ENCODE measurements at regions not wholly inside any gene's neighbourhood (a gene's known extent, or its start where the extent isn't known, plus 50 kb on each side); places are given as distances from the start of the nearest gene placed in this dataset.
A peak's percentile ranks its signal among the peaks of the same experiment; 100 is the strongest.

DNA sequence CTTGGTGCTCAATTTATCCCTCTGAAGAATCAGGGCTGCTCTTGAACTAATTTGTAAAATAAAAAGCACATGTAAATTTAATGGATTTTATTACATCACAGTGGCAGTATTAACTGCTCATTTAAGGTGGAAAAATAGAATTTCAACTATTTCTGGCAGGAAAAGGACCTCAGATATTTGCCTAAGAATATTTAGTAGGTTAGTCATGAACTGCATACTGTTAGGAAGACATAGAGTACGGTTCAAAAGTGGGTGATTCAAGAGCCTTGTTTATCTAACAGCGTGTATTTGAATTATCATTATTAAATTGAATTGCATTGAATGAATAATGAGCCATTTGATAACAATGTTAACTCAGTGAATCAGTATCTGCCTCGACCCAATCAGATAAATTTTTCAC lies 248.8 kb upstream of the PBX1 start:
- DNase-seq (ENCODE audit: low spot score): no peak

GRCh38 chr1:164311377-164311776 lies 247.6 kb upstream of the PBX1 start:
- DNase-seq (ENCODE audit: low spot score): no peak

- DNase-seq (ENCODE audit: low spot score): peak; percentile 13
Observed at GRCh38 chr1:164320790-164321731, 237.9 kb upstream of the PBX1 start.

DNA sequence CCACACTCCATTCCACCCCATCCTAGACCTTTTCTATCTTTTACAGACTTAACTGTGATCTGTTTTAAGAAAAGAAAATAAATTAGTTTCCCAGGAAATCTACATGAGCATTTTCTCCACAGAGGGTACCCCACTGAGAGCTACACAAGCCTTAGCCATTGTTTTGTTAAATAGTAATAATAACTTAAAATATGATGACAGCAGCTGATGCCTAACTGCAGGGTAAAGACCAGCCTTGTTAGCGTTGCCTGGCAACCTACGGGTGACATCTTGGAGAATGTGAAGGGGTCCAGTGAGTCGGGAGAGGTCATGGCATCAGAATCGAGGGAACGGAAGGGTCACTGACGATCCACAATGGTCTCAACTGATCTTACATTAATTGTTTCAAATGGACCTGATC lies 233.2 kb upstream of the PBX1 start:
- no peak for DNase-seq (ENCODE audit: low spot score)

GRCh38 chr1:164333387-164333786 lies 225.6 kb upstream of the PBX1 start:
- no peak for DNase-seq (ENCODE audit: low spot score)

DNA sequence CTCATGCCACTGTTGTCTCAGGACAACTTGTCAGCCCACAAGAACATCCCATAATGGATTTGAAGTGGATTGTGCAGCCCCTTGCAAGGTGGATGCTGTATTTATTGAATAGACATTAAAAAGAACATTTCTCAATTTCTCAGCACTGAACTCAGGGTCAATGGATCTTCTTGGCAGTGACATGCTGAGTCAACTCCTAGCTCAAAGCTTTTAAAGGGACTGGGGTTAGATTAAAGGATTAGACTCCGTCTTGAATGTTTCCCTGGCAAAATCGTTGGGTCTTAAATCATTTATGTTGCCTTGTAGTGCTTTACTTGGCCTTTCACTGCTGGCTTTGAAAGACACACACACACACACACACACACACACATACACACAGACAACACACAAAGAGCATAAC lies 221.6 kb upstream of the PBX1 start:
- DNase-seq (ENCODE audit: low spot score): no peak

DNA sequence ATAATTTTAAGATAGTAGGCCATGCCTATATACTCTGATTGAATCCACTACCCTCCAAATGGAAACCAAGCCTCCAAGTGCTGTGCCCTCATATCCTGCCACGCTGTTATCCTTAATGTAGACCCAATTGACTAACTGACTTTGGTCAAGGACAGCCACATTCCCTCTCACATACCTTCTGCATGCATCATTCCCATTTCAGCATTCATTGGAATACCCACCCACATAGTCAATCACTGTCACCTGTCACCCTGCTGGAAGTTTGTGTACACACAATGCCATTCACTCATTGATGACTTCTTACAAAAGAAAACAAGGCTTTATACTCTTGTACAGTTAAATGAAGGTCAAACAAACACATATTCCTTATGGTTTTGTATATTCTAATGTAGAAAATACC lies 221.1 kb upstream of the PBX1 start:
- DNase-seq (ENCODE audit: low spot score): no peak

- no peak for DNase-seq (ENCODE audit: low spot score)
Observed at GRCh38 chr1:164343189-164343588, 215.8 kb upstream of the PBX1 start.

DNA sequence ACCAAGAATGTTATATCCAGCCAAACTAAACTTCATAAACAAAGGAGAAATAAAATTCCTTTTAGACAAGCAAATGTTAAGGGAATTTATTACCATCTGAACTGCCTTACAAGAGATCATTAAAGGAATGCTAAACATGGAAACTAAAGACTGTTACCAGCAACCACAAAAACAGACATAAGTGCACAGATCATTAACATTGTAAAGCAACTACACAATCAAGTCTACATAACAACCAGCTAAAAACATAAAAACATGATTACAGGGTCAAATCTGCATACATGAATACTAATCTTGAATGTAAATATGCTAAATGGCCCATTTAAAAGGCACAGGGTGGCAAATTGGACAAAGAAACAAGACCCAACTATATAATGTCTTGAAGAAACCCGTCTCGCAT lies 211.0 kb upstream of the PBX1 start:
- DNase-seq (ENCODE audit: low spot score): no peak

DNA sequence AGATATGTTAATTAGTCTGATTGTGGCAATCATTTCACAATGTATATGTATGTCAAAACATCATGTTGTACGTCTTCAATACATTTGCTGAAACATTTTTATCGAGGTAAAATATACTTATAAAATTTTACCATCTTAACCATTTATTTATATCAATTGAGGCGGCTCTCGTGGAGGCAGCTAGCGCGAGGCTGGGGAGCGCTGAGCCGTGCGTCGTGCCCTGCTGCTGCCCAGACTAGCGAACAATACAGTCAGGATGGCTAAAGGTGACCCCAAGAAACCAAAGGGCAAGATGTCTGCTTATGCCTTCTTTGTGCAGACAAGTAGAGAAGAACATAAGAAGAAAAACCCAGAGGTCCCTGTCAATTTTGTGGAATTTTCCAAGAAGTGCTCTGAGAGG lies 202.5 kb upstream of the PBX1 start:
- no peak for DNase-seq (ENCODE audit: low spot score)

GRCh38 chr1:164360265-164360664 lies 198.7 kb upstream of the PBX1 start:
- no peak for DNase-seq (ENCODE audit: low spot score)

GRCh38 chr1:164361927-164362326 lies 197.1 kb upstream of the PBX1 start:
- DNase-seq (ENCODE audit: low spot score): no peak

GRCh38 chr1:164363980-164364379 lies 195.0 kb upstream of the PBX1 start:
- DNase-seq (ENCODE audit: low spot score): no peak

- no peak for DNase-seq (ENCODE audit: low spot score)
Observed at GRCh38 chr1:164366014-164366413, 193.0 kb upstream of the PBX1 start.

GRCh38 chr1:164369698-164370365 lies 189.2 kb upstream of the PBX1 start:
- DNase-seq (ENCODE audit: low spot score): no peak

- DNase-seq (ENCODE audit: low spot score): no peak
Observed at GRCh38 chr1:164380893-164381292, 178.1 kb upstream of the PBX1 start.

DNA sequence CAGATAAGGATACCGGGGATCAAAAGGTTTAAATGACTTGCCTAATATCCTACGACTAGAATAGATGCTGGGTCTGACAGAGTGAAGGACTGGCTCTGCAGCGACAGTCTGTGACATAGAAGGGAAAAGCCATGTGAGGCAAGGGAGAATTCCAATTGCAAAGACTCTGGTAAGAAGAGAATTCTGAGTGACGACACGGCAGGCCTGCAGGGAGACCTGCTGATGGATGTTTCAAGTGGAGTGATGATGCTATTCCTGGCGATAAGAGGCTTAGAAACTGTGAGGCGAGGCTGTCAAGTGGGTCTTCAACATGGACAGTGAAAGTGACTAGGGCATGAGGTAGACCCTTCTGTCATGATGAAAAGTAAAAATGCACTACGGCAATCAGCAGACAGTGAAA lies 176.6 kb upstream of the PBX1 start:
- no peak for DNase-seq (ENCODE audit: low spot score)

- DNase-seq (ENCODE audit: low spot score): no peak
Observed at GRCh38 chr1:164384262-164384661, 174.7 kb upstream of the PBX1 start.

DNA sequence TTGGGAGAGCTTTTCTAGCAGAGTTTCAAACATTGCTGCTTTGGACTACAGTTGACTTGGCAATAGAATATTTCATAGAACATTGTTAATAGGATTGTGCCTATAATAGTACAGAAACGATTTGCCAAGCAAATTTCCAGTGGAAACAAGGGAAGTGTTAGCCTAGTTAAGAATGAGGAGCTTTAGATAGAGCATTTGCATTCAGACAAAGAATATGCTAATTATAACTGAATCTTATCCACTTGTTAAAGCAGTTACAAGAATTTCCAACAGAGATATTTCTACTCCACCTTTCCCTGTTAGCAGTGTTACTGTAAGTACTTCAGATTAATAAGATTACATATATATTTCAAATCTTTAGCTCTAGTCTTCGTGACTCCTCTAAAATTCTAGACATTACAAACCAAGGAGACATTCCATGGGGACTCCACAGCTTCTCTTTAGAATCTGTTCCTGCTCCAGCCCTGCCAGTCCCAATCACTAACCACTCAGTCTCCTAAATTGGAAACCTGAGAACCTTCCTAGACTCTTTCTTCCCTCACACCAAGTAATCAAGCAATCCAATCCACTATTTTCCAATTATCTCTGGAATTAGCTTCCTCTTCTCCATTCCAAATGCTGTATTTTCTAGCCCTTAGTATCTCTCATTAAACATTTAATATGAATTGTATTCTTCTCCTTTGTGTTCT lies 141.8 kb upstream of the PBX1 start:
- DNase-seq (ENCODE audit: low spot score): no peak

DNA sequence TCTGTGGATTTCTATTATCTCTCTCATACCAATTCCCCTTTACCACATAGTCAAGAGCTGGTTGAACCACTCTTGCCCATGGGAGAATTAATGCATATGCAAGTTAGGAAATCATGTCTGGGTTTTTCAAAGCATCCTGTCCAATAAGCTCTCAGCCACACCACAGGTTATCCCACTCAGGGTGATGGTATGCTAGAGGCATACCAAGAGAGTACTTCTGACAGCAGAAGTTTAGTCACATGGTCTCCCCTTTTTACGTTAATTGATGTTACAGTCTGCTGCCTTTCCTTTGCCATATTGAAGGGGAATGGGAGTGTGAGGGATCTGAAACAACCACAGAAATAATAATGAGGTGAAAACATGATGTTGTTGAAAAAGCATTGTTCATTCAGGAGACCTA lies 135.8 kb upstream of the PBX1 start:
- no peak for DNase-seq (ENCODE audit: low spot score)

- no peak for DNase-seq (ENCODE audit: low spot score)
Observed at GRCh38 chr1:164433141-164433817, 125.7 kb upstream of the PBX1 start.

DNA sequence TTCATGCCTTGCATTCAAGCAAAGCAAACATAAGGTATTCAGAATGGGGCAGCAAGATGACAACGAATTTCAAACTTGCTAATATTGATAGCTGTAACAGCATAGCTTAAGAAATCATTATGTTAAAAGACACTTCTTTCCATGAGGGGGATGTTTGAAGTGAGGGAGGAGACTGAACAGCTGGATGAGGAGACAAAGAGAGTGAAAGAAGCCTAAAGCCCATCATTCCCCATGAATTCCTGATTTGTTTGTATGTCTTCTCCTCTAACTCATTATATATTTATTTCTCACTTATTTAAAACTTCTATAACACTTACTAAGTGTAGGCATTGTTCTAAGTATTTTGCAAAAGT lies 125.2 kb upstream of the PBX1 start:
- no peak for DNase-seq (ENCODE audit: low spot score)

GRCh38 chr1:164440232-164440631 lies 118.8 kb upstream of the PBX1 start:
- DNase-seq (ENCODE audit: low spot score): no peak

All from kidney capillary endothelial cell (primary cell).